CD14-positive monocyte (primary cell): ENCODE measurements at regions not wholly inside any gene's neighbourhood (a gene's known extent, or its start where the extent isn't known, plus 50 kb on each side); places are given as distances from the start of the nearest gene placed in this dataset.

Source experiments
- DNase-seq, 3 donors: peaks; one replicate each; pipeline ENCODE4 v3.0.0-alpha.2; 2011 to 2022
- H2AFZ ChIP-seq: 2 replicates; pipeline ENCODE4 v1.6.0; 2012; ENCODE audit warnings: mild to moderate bottlenecking, low read depth, low read length, inconsistent platforms; ENCODE audit not compliant: insufficient read depth, poor library complexity, severe bottlenecking
- H3K27ac ChIP-seq, 2 donors: 1 replicate in 1 of 2; 2 replicates in 1 of 2; pipeline ENCODE4 v1.5.1; 2012 to 2013; ENCODE audit warnings: low read length in 2 of 2, control low read depth in 1 of 2, inconsistent platforms in 1 of 2, low read depth in 1 of 2, mild to moderate bottlenecking in 1 of 2
- H3K27me3 ChIP-seq, 2 donors: one replicate each; pipeline versions ENCODE4 v1.6.0 to v1.6.1; 2011 to 2013; ENCODE audit warnings: low read length in 2 of 2; ENCODE audit not compliant: control insufficient read depth in 2 of 2, insufficient read depth in 2 of 2
- H3K36me3 ChIP-seq, 2 donors: replicated peaks in 1 of 2; 1 replicate in 1 of 2; 2 replicates in 1 of 2; pipeline versions ENCODE4 v1.5.1 to v1.6.1; 2012 to 2013; ENCODE audit warnings: low read length in 2 of 2, control low read depth in 1 of 2, inconsistent platforms in 1 of 2, mild to moderate bottlenecking in 1 of 2; ENCODE audit not compliant: insufficient read depth in 2 of 2, control insufficient read depth in 1 of 2
- H3K4me1 ChIP-seq, 2 donors: 1 replicate in 1 of 2; 2 replicates in 1 of 2; pipeline versions ENCODE4 v1.5.1 to v1.6.1; 2012 to 2013; ENCODE audit warnings: low read length in 2 of 2, control low read depth in 1 of 2, inconsistent platforms in 1 of 2, mild to moderate bottlenecking in 1 of 2, moderate library complexity in 1 of 2; ENCODE audit not compliant: insufficient read depth in 2 of 2, control insufficient read depth in 1 of 2
- H3K4me2 ChIP-seq: replicated peaks from 2 replicates; pipeline ENCODE3; 2012; ENCODE audit warnings: low read length, moderate library complexity, mild to moderate bottlenecking; ENCODE audit not compliant: poor library complexity, severe bottlenecking; ENCODE audit errors: extremely low read depth
- H3K4me3 ChIP-seq, 3 experiments: fragments of 200-600 bp in 1 of 3; sonication (generic) in 1 of 3; replicated peaks in 1 of 3; 1 replicate in 2 of 3; 2 replicates in 1 of 3; pipeline ENCODE4 v1.5.1; 2011 to 2013; ENCODE audit warnings: low read length in 3 of 3, mild to moderate bottlenecking in 3 of 3, control low read depth in 2 of 3, low read depth in 2 of 3, inconsistent platforms in 1 of 3, moderate library complexity in 1 of 3
- H3K79me2 ChIP-seq: 2 replicates; pipeline ENCODE4 v1.6.0; 2012; ENCODE audit warnings: mild to moderate bottlenecking, control low read depth, inconsistent platforms, low read length, moderate library complexity; ENCODE audit not compliant: insufficient read depth
- H3K9ac ChIP-seq: 2 replicates; pipeline ENCODE4 v1.6.0; 2017; ENCODE audit warnings: low read length, mild to moderate bottlenecking; ENCODE audit not compliant: insufficient read depth, poor library complexity, severe bottlenecking
- H3K9me3 ChIP-seq, 2 donors: replicated peaks in 1 of 2; 1 replicate in 1 of 2; 2 replicates in 1 of 2; pipeline versions ENCODE4 v1.5.1 to v1.6.1; 2012 to 2013; ENCODE audit warnings: low read length in 2 of 2, control low read depth in 1 of 2; ENCODE audit not compliant: control insufficient read depth in 1 of 2, insufficient read depth in 1 of 2
- H4K20me1 ChIP-seq: 2 replicates; pipeline ENCODE4 v1.6.0; 2012; ENCODE audit warnings: mild to moderate bottlenecking, low read length, control low read depth, moderate library complexity; ENCODE audit not compliant: insufficient read depth
- H3K27ac Mint-ChIP-seq, 7 donors: one replicate each; pipeline ENCODE4 v1.8.0; 2020; ENCODE audit warnings: mild to moderate bottlenecking in 7 of 7, mixed read lengths in 7 of 7, moderate library complexity in 6 of 7, inconsistent platforms in 2 of 7
- H3K27me3 Mint-ChIP-seq, 3 donors: one replicate each; pipeline ENCODE4 v1.8.0; 2021 to 2022; ENCODE audit warnings: low read depth in 3 of 3, mild to moderate bottlenecking in 3 of 3, mixed read lengths in 3 of 3, moderate library complexity in 3 of 3, inconsistent platforms in 1 of 3
- H3K36me3 Mint-ChIP-seq, 2 donors: one replicate each; pipeline ENCODE4 v1.8.0; 2020; ENCODE audit warnings: mixed read lengths in 2 of 2, inconsistent platforms in 1 of 2, mild to moderate bottlenecking in 1 of 2
- H3K4me1 Mint-ChIP-seq: one replicate; pipeline ENCODE4 v1.8.0; 2020; ENCODE audit warnings: mild to moderate bottlenecking, mixed read lengths
- H3K4me3 Mint-ChIP-seq, 2 donors: one replicate each; pipeline ENCODE4 v1.8.0; 2020; ENCODE audit warnings: mild to moderate bottlenecking in 2 of 2, mixed read lengths in 2 of 2, moderate library complexity in 1 of 2
- H3K9me3 Mint-ChIP-seq, 7 donors: one replicate each; pipeline ENCODE4 v1.8.0; 2020 to 2022; ENCODE audit warnings: mixed read lengths in 7 of 7, mild to moderate bottlenecking in 6 of 7, moderate library complexity in 6 of 7, inconsistent platforms in 2 of 7
- CTCF ChIP-seq: fragments of 200-600 bp; IDR thresholded peaks from one replicate; pipeline ENCODE4 v1.8.0; 2022; ENCODE audit warnings: antibody characterized with exemption, mild to moderate bottlenecking
- WGBS: methylation state at CpG from one replicate; pipeline ENCODE4 v1.1.5; 2013; ENCODE audit warnings: missing lambda C conversion rate; ENCODE audit not compliant: insufficient coverage; 5-methylcytosine and 5-hydroxymethylcytosine counted together
- intact Hi-C, 2 donors: fragments of 100-400 bp; cut with micrococcal nuclease; formaldehyde crosslinking; loops; one replicate each; pipeline versions ENCODE4 v1.15.0 to v1.15.1; 2023

DNA sequence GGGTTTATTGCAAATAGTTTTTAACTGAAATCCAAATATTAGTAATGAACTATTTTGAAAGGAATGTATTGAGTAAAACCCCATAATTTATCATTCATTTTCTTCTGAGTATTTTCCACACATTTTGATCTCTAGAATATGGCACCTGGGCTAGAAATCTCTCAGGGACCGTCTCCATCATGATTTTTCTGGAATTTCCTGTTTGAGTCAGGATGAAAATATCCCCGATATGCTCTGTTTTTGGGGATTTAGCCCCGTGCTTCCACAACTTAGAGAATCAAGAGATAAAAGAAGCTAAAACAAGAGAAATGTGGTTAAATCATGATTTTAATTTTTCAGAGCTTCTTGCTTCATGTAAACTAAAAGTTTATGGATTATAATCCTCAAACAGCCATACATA lies 114.2 kb downstream of the SPCS3 start:
- Histone ChIP-seq H3K9ac (no peak overlapping the region), H3K79me2 (no peaks in the 10 kb centered on the region), H3K4me3 (no peak overlapping the region), H3K9me3 (no peaks in the 10 kb centered on the region), H3K4me1 (no peaks in the 10 kb centered on the region), H3K27me3 (no peaks in the 10 kb centered on the region), H3K36me3 (no peaks in the 10 kb centered on the region), H3K27ac (no peak overlapping the region), H4K20me1 (no peaks in the 10 kb centered on the region), H3K4me2 (no peak overlapping the region), H2AFZ (no peak overlapping the region)
- Mint-ChIP-seq H3K4me1 (no peaks in the 10 kb centered on the region), H3K27ac (no peak overlapping the region), H3K4me3 (no peak overlapping the region), H3K9me3 (peaks cover 0 to 6% (median 1%) of the 10 kb centered on the region in 7 donors), H3K27me3 (no peaks in the 10 kb centered on the region), H3K36me3 (no peaks in the 10 kb centered on the region)
- intact Hi-C loops, result no loop called here
- no peak for DNase-seq
- WGBS, result 92% methylated on average over 2 of the region's 3 CpGs
- no peak for TF ChIP-seq CTCF

- H3K9me3 Mint-ChIP-seq, result peaks cover 0 to 6% (median 1%) of the 10 kb centered on the region in 7 donors
- intact Hi-C loops, result no loop called here
- Histone ChIP-seq H3K27ac (no peak overlapping the region), H3K4me1 (no peaks in the 10 kb centered on the region), H3K4me2 (no peak overlapping the region), H3K9ac (no peak overlapping the region), H3K79me2 (no peaks in the 10 kb centered on the region), H3K9me3 (no peaks in the 10 kb centered on the region), H3K4me3 (no peak overlapping the region), H3K36me3 (no peaks in the 10 kb centered on the region), H4K20me1 (no peaks in the 10 kb centered on the region), H3K27me3 (no peaks in the 10 kb centered on the region), H2AFZ (no peak overlapping the region)
- H3K4me1 Mint-ChIP-seq, result no peaks in the 10 kb centered on the region
- H3K27me3 Mint-ChIP-seq, result no peaks in the 10 kb centered on the region
- no peak overlapping the region for H3K4me3 Mint-ChIP-seq
- DNase-seq, result no peak
- 63% methylated on average over 1 of the region's 1 CpG for WGBS
- TF ChIP-seq CTCF, result no peak
- no peaks in the 10 kb centered on the region for H3K36me3 Mint-ChIP-seq
- no peak overlapping the region for H3K27ac Mint-ChIP-seq
Measured at GRCh38 chr4:176435901-176436292, 116.1 kb downstream of the SPCS3 start.
